ENCODE measurements at regions not wholly inside any gene's neighbourhood (a gene's known extent, or its start where the extent isn't known, plus 50 kb on each side); places are given as distances from the start of the nearest gene placed in this dataset.

DNA sequence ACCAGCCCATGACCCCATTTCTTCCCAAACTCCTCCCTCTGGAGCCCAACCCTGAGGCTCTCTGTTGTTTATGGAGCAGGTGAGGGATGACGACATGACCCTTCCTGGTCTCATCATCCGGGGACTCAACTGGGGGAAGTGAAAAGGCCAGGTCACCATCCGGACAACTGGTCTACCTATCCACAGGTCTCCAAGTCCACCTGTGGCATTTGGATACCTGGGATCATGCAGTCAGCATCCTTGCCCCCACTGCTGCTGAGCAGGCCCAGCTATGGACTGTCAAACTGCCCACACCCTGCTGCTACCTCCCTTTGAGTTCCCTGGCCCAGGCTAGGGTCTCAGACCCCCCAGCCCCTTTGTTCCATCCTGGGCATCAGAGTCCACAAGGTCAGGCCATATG, 60.0 kb upstream of the LAPTM5 start:
- TF ChIP-seq, protein P1, sequence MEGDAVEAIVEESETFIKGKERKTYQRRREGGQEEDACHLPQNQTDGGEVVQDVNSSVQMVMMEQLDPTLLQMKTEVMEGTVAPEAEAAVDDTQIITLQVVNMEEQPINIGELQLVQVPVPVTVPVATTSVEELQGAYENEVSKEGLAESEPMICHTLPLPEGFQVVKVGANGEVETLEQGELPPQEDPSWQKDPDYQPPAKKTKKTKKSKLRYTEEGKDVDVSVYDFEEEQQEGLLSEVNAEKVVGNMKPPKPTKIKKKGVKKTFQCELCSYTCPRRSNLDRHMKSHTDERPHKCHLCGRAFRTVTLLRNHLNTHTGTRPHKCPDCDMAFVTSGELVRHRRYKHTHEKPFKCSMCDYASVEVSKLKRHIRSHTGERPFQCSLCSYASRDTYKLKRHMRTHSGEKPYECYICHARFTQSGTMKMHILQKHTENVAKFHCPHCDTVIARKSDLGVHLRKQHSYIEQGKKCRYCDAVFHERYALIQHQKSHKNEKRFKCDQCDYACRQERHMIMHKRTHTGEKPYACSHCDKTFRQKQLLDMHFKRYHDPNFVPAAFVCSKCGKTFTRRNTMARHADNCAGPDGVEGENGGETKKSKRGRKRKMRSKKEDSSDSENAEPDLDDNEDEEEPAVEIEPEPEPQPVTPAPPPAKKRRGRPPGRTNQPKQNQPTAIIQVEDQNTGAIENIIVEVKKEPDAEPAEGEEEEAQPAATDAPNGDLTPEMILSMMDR (IDR thresholded peaks at IDR 0.05): no peak
- TF ChIP-seq POLR2A (IDR thresholded peaks at IDR 0.05): no peak
